ENCODE measurements at regions not wholly inside any gene's neighbourhood (a gene's known extent, or its start where the extent isn't known, plus 50 kb on each side); places are given as distances from the start of the nearest gene placed in this dataset.
"Not testable (repeated sequence)": the region's sequence is repeated elsewhere in the genome, so short reads cannot be mapped to it uniquely, and the experiment has no call there.

GRCh38 chr1:222415441-222415840 lies 132.5 kb downstream of the HHIPL2 start:
- no peak for DNase-seq

DNA sequence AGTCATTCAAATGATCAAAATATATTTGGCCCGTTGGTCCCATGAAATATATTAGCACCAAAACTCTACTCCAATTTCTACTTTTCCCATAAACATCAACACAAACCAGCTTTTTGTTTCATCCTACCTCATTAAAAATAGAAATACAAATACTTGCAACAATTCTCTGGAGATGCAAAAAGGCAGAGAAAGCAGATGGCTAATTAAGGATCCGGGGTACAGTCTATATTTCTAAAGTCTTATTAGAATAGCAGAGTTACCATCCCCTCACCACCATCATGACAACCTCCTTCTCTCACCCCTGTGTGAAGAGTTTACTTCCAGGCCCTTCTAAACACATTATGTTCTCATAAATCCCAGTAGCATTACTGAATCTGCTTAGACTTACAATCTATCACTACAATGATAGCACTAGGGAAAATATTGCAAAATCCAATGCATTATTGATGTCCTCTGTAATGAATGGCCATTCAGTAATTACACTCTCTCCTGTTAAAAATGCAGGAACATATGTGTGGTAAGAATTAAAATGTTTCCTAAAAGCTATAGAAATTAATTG lies 133.8 kb downstream of the HHIPL2 start:
- no peak for DNase-seq

- DNase-seq: no peak
Measured at GRCh38 chr1:222413436-222413835, 134.5 kb downstream of the HHIPL2 start.

GRCh38 chr1:222404710-222405109 lies 143.2 kb downstream of the HHIPL2 start:
- no peak for DNase-seq

GRCh38 chr1:222399197-222399596 lies 148.7 kb downstream of the HHIPL2 start:
- DNase-seq: no peak

- no peak for DNase-seq
Measured at GRCh38 chr1:222394224-222394623, 153.7 kb downstream of the HHIPL2 start.

DNA sequence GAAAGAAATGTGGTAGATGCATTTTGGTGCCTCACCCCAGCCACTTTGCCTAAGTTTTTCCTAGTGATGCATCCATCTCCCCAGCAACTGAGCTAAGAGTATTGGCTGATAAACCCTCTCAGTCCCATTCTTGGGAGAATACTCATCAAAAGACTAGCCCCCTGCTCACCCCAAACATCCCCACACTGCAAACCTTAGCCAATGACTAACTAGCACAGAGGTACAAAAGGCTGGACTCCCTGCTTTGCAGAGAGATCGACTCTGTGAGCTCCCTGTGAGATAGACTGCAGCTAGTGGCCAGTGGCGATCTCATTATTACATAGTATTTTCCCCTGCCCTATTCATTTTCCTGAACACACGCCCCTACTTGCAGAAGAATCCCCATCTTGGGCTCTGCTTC lies 155.3 kb downstream of the HHIPL2 start:
- DNase-seq: no peak

DNA sequence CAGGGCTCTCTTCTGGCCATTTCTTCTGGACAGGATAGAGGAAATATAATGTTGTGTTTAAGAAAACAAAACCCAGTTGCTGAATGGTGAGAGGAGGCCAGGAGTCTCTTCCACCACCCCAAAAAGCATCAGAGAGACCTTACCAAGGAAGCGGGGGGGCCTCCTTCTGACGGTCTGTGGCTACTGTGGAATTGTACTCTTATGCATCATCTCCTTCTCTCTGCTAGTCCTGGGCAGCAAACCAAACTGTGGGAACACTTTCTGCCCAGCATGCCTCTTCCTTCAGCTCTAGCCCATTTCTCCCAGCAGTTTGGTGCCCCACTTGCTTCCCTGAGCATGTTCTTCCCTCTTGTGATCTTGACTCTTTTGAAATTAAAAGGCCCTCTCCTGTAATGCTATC lies 157.7 kb downstream of the HHIPL2 start:
- no peak for DNase-seq

DNA sequence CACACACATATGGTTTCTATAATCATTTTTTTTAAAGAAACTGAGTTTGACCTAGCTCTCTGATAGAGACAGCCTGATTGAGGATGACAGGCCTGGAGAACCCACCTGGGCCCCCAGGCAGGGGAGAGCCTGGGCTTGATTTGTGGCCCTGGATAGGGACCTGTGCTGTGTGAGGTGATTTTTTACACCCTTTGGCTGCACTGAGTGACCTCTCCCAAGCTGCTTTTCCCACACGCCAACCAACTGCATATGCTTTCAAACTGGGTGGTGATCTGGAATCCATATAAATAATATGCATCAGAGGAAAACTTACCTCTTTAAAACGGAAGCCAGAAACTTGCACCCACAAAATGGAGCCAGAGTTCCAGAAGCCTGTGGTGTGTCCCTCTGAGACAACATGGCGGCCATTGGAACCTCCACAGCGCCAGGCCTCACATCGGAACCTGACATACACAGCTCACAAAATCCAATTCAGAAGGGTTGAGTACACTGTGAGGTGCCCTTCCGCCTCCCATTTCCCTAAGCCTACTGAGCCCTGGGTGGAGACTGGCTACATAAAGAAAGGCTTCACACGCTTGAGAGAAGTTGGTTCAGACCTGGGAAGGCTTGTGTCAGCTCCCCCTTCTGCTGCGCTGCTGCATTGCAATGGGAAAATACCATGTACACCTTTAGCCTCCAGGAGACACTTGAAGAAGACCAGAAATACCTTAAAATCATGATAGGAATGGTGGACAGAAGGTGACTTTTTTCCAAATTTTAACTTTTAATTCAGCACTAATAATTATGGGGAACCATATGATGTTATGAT lies 160.7 kb downstream of the HHIPL2 start:
- DNase-seq: no peak

GRCh38 chr1:222385955-222386354 lies 161.9 kb downstream of the HHIPL2 start:
- DNase-seq: no peak

- no peak for DNase-seq
Measured at GRCh38 chr1:222385262-222385661, 162.6 kb downstream of the HHIPL2 start.

- no peak for DNase-seq
Measured at GRCh38 chr1:222384531-222384930, 163.4 kb downstream of the HHIPL2 start.

DNA sequence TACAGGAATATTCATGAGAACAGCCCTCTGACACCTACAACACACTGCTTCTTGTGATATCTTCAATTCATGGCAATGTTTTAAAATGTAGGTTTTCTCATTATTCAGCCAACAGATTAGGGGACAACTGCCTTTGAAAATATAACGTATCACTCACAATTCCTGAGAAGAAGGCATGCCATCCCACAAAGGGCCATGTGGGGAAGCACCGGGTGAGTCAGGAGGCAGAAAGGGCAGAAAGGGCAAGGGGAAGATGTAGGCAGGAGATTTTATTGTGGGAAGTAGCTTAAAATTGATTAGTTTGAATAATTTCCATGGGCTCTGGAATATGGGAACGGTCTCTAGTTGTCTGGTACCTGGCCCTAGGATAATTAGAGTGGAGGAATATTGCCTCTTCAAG lies 165.7 kb downstream of the HHIPL2 start:
- DNase-seq: no peak

DNA sequence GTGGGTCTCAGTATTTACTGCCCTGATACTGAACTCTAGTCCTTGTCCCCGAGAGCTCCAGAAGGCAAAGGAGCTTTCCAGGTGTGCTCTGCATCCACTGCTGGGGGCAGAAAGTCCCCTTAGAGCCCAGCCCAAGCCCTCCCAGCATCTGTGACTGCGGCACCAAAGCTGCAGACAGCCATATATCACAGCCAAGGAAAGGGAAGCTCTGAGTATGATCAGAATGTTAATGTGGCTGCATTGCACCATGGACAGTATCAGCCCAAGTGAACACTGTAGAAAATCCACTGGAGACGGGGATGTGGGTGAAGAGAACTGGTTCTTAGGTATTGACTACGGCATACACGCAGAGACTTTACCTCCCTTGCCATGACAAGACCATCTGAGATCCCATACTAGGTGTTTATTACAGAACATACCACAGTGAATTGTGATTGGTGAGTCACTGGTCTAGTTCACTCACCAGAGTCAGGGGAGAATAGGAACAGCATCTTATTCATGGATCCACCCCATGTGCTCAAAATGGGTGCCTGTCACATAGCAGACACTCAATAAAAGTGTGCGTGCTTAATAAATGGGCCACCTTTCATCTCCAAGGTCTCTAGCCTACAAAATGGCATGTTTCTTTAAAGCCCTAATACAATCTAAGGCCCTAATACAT lies 170.3 kb downstream of the HHIPL2 start:
- no peak for DNase-seq

DNA sequence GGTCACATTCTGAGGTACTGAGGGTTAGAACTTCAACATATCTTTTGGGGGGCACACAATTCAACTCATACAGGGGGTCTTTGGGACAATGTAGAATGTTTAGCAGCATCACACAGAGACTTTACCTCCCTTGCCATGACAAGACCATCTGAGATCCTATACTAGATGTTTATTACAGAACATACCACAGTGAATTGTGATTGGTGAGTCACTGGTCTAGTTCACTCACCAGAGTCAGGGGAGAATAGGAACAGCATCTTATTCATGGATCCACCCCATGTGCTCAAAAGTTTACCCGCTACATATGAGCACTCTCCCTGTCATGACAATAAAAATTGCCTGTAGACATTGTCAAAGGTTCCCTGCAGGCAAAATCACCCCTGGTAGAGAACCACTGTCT lies 171.1 kb downstream of the HHIPL2 start:
- not testable (repeated sequence) for DNase-seq

GRCh38 chr1:222375701-222376100 lies 172.2 kb downstream of the HHIPL2 start:
- no peak for DNase-seq

DNA sequence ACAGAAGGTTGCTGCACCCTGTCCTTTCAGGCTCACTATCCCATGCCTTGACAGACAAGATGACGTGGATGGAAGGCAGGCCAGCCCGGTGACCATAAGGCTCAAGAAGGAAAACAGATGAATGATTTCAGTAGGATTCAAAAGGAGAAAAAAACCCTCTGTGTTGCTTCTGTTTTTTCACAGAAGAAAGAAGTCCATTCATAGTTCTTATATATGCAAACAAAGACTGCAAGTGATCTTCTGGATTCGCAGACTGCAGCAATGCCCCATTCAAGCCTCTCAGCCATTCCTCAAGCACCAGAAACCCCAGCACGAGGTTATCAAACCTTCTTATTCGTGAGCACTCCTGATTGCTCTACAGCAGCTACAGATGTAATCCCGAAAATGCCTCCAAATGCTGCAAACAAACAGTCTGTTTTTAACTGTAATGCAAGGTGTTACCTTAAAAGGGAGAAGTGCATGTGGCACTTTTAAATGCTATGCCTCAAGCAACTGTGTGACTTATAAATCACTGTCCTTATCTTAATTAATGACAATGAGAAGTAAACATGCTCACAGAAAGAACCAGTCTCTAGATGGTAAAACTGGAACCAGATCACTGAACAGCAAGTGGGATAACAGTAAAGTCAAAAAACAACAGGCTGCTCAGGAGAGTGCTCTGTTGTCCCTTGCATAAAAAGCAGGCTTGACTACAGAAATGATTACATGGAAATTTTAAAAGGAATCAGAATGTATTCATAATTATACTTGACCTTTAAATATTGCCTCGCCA lies 173.9 kb downstream of the HHIPL2 start:
- DNase-seq: no peak

GRCh38 chr1:222373216-222373615 lies 174.7 kb downstream of the HHIPL2 start:
- no peak for DNase-seq

DNA sequence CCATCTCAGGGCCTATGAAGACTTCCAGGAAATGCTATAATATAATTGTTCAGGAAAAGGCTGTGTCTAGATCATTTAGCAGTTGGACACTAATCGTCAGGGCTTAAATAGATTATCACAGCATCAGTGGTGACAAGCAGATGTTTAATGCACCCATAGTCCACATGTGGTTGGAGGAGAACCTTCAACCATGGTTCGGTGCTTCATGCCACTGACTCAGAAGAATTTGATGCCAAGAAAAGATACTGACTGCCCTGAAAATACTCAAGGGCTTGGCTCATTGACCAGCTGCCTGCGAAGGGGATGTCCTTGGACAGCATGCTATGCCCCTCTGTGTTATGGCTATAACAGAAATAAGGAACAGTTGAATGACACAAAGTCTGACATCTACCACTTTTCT lies 175.7 kb downstream of the HHIPL2 start:
- DNase-seq: no peak

- DNase-seq: no peak
Measured at GRCh38 chr1:222370913-222371675, 176.8 kb downstream of the HHIPL2 start.

DNA sequence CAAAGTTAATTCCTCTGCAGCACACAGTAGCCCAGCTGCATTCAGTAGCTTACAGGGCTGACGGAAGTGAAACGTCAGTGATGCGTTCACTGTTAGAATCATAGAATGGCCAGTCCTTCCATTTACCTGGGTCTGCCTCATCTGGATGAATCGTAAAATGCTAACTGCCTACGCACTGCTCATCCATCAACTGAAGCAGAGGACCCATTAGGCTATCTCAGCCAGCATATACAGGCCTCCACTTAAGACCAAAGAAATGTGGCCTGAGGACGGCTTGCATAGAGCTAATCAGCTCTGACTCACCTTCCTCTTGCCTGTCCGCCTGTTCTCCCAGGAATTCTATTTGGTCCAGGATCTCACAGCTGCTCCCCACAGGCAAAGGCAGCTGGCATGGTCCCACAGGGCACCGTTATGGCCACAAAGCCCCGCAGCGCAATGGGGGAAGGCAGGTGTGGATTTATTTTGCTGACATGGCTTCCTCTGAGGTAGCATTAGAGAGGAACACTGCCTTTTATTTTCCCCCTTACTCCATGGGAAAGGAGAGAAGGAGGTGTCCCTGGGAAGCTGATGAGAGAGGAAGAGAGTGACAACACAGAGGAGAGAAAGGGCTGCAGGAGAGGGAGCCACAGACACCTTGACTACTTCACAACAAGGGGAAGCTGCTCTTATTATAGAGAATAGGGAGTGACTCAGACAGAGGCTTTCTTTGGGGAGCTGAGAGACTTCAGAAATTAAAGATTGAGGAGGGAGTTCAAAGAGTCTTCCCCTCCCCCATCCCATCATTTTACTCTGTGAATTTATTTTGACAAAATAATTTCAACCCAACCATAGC lies 177.6 kb downstream of the HHIPL2 start:
- DNase-seq: no peak

GRCh38 chr1:222369148-222369547 lies 178.8 kb downstream of the HHIPL2 start:
- no peak for DNase-seq

All from activated CD4-positive, CD25-positive, alpha-beta regulatory T cell treated with anti-CD3 and anti-CD28 coated beads, Interleukin-2, amount 50 U/mL, for 72 hours (primary cell).